IMR-90 (cell line): ENCODE measurements at regions not wholly inside any gene's neighbourhood (a gene's known extent, or its start where the extent isn't known, plus 50 kb on each side); places are given as distances from the start of the nearest gene placed in this dataset.

Source experiments
- ATAC-seq: fragments of 200-7000 bp; cut with Tn5 transposase; 2 replicates; pipeline ENCODE4 v1.9.1; 2020; ENCODE audit warnings: low read depth, mild to moderate bottlenecking, moderate library complexity
- BruUV-seq: library from RNA; stranded (reverse); fragments of 400-500 nt; replicated peaks from 2 replicates; lab custom pipeline; 2021; lab: Mats Ljungman, UMichigan
- CTCF ChIA-PET: fragments of 300-600 bp; formaldehyde crosslinking; extraction: SDS; loops from one replicate; lab custom pipeline; 2021; ENCODE audit warnings: antibody characterized with exemption; lab: Yijun Ruan, JAX
- POLR2A ChIA-PET: fragments of 300-600 bp; sonication (Branson Sonifier 250); formaldehyde crosslinking; loops from one replicate; lab custom pipeline; 2022; ENCODE audit warnings: antibody characterized with exemption; ENCODE audit not compliant: unreplicated experiment; lab: Charles Lee
- DNase-seq: peaks from one replicate; pipeline ENCODE4 v3.0.0; 2013
- H2AFZ ChIP-seq: replicated peaks from 2 replicates; pipeline ENCODE3; 2013; ENCODE audit warnings: low read length, mild to moderate bottlenecking; ENCODE audit not compliant: poor library complexity
- H2AK5ac ChIP-seq: 2 replicates; pipeline ENCODE4 v1.6.1; 2013; ENCODE audit warnings: low read depth, low read length, inconsistent platforms
- H2AK9ac ChIP-seq: replicated peaks from 2 replicates; pipeline ENCODE3; 2013; ENCODE audit warnings: mild to moderate bottlenecking, low read depth, low read length, moderate library complexity; ENCODE audit not compliant: poor library complexity
- H2BK120ac ChIP-seq: 2 replicates; pipeline ENCODE4 v1.6.1; 2013; ENCODE audit warnings: low read depth, low read length, inconsistent platforms
- H2BK15ac ChIP-seq: 3 replicates; pipeline ENCODE4 v1.6.1; 2013; ENCODE audit warnings: low read depth, low read length, inconsistent platforms
- H2BK20ac ChIP-seq: 2 replicates; pipeline ENCODE4 v1.6.1; 2013; ENCODE audit warnings: low read depth, mild to moderate bottlenecking, inconsistent platforms, low read length, moderate library complexity
- H2BK5ac ChIP-seq: 2 replicates; pipeline ENCODE4 v1.6.1; 2013; ENCODE audit warnings: mild to moderate bottlenecking, low read depth, low read length, inconsistent platforms; ENCODE audit not compliant: poor library complexity, severe bottlenecking
- H3K14ac ChIP-seq: replicated peaks from 2 replicates; pipeline ENCODE4 v1.6.1; 2013; ENCODE audit warnings: low read depth, low read length, inconsistent platforms
- H3K18ac ChIP-seq: 2 replicates; pipeline ENCODE4 v1.6.1; 2013; ENCODE audit warnings: low read depth, low read length, control low read depth
- H3K23ac ChIP-seq: 2 replicates; pipeline ENCODE4 v1.6.1; 2013; ENCODE audit warnings: low read depth, low read length, inconsistent platforms
- H3K27ac ChIP-seq: 2 replicates; pipeline ENCODE4 v1.5.1; 2013; ENCODE audit warnings: mild to moderate bottlenecking, control low read depth, low read length; ENCODE audit not compliant: insufficient read depth
- H3K27me3 ChIP-seq: 2 replicates; pipeline ENCODE4 v1.6.1; 2013; ENCODE audit warnings: low read length; ENCODE audit not compliant: control insufficient read depth, insufficient read depth
- H3K36me3 ChIP-seq: 2 replicates; pipeline ENCODE4 v1.6.1; 2013; ENCODE audit warnings: low read length, mixed read lengths; ENCODE audit not compliant: control insufficient read depth, insufficient read depth
- H3K4ac ChIP-seq: 2 replicates; pipeline ENCODE4 v1.6.1; 2013; ENCODE audit warnings: low read depth, low read length, inconsistent platforms
- H3K4me1 ChIP-seq: 2 replicates; pipeline ENCODE4 v1.6.1; 2013; ENCODE audit warnings: low read length, mixed read lengths; ENCODE audit not compliant: control insufficient read depth, insufficient read depth
- H3K4me2 ChIP-seq: 2 replicates; pipeline ENCODE4 v1.6.1; 2013; ENCODE audit warnings: low read depth, mild to moderate bottlenecking, control low read depth, low read length, moderate library complexity
- H3K4me3 ChIP-seq: 2 replicates; pipeline ENCODE4 v1.5.1; 2013; ENCODE audit warnings: low read depth, mild to moderate bottlenecking, control low read depth, low read length, moderate library complexity; ENCODE audit not compliant: insufficient read depth
- H3K56ac ChIP-seq: 2 replicates; pipeline ENCODE4 v1.6.1; 2013; ENCODE audit warnings: low read length, inconsistent platforms; ENCODE audit not compliant: insufficient read depth; ENCODE audit errors: extremely low read depth
- H3K79me1 ChIP-seq, 2 experiments: 2 replicates each; pipeline ENCODE4 v1.6.1; 2013; ENCODE audit warnings: low read length in 2 of 2, inconsistent platforms in 1 of 2, low read depth in 1 of 2
- H3K9ac ChIP-seq: 2 replicates; pipeline ENCODE4 v1.6.1; 2013; ENCODE audit warnings: low read depth, low read length, control low read depth
- H3K9me1 ChIP-seq: 2 replicates; pipeline ENCODE4 v1.6.1; 2013; ENCODE audit warnings: low read length, inconsistent platforms; ENCODE audit not compliant: insufficient read depth
- H3K9me3 ChIP-seq: 2 replicates; pipeline ENCODE4 v1.6.1; 2013; ENCODE audit warnings: low read length; ENCODE audit not compliant: control insufficient read depth, insufficient read depth
- H4K20me1 ChIP-seq: 2 replicates; pipeline ENCODE4 v1.6.1; 2013; ENCODE audit warnings: low read length, inconsistent platforms; ENCODE audit not compliant: insufficient read depth
- H4K5ac ChIP-seq: 2 replicates; pipeline ENCODE4 v1.6.1; 2013; ENCODE audit warnings: mild to moderate bottlenecking, low read depth, low read length, control low read depth
- H4K8ac ChIP-seq, 2 experiments: 2 replicates each; pipeline ENCODE4 v1.6.1; 2013; ENCODE audit warnings: low read depth in 2 of 2, low read length in 2 of 2, control low read depth in 1 of 2, inconsistent platforms in 1 of 2
- H4K91ac ChIP-seq: 2 replicates; pipeline ENCODE4 v1.6.1; 2013; ENCODE audit warnings: low read depth, low read length, inconsistent platforms; ENCODE audit not compliant: insufficient read depth
- CEBPB ChIP-seq: IDR thresholded peaks from 2 replicates; pipeline ENCODE4 v1.6.1; 2012; ENCODE audit warnings: low read depth, low read length, improper control_type of control experiment
- MXI1 ChIP-seq: IDR thresholded peaks from 2 replicates; pipeline ENCODE4 v1.6.1; 2012; ENCODE audit warnings: low read depth, mild to moderate bottlenecking, low read length, moderate library complexity, borderline replicate concordance
- SMC3 ChIP-seq: fragments of 150-350 bp; IDR thresholded peaks from 2 replicates; pipeline ENCODE4 v1.6.1; 2016; ENCODE audit warnings: low read depth, mild to moderate bottlenecking, antibody characterized with exemption, low read length, moderate library complexity
- WGBS, 2 experiments: methylation state at CpG; one replicate each; pipeline versions ENCODE4 v1.1.5 to v1.1.7; 2013; ENCODE audit warnings: missing lambda C conversion rate in 2 of 2; ENCODE audit not compliant: insufficient read length in 1 of 2; ENCODE audit errors: extremely low coverage in 2 of 2; 5-methylcytosine and 5-hydroxymethylcytosine counted together
- dilution Hi-C: fragments of 300-500 bp; cut with HindIII; formaldehyde crosslinking; loops from one replicate; pipeline ENCODE4 v1.14.3; 2018; ENCODE audit warnings: low sequenced_read_pairs; ENCODE audit not compliant: unreplicated experiment
- in situ Hi-C: fragments of 300-500 bp; cut with MboI; formaldehyde crosslinking; loops from 3 replicates; pipeline ENCODE4 v1.14.3; 2019; ENCODE audit warnings: low sequenced_read_pairs, inconsistent platforms, mixed read lengths
- intact Hi-C: fragments of 100-400 bp; cut with micrococcal nuclease; formaldehyde crosslinking; loops from 2 replicates; pipeline ENCODE4 v1.10.0; 2022
- TF ChIP-seq, protein P1 (sequence below): fragments of 150-350 bp; IDR thresholded peaks from 2 replicates; pipeline ENCODE4 v1.6.1; 2017; ENCODE audit warnings: mild to moderate bottlenecking, antibody characterized with exemption, low read length, low read depth
- TF ChIP-seq, protein P2 (sequence below): conservative IDR thresholded peaks from 2 replicates; pipeline ENCODE4 v1.5.1; 2012; ENCODE audit warnings: mild to moderate bottlenecking, low read depth, low read length, improper control_type of control experiment
- TF ChIP-seq, protein P3 (sequence below): fragments of 150-350 bp; IDR thresholded peaks from 2 replicates; pipeline ENCODE4 v1.6.1; 2016; ENCODE audit warnings: low read depth, mild to moderate bottlenecking, low read length, moderate library complexity, borderline replicate concordance

DNA sequence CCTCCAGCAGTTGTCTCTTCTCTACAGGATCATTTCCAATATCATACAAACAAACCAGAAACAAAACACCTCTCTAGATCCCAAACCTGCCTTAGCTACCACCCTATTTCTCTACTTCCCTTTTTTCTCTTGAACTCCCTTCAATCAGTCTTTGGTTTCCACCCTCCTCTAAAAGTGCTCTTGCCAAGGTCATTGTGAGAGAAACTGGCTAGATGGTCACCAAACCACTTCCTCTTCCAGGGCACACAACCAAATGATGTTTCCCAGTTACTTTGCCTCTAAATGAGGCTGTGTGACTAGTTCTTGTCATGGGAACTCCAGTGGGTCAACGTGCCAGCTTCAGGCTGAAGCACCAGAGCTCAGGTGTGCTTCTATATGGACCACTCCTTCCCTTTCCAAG is 85.8 kb upstream of the ARMC2 start:
- TF ChIP-seq, protein P1, sequence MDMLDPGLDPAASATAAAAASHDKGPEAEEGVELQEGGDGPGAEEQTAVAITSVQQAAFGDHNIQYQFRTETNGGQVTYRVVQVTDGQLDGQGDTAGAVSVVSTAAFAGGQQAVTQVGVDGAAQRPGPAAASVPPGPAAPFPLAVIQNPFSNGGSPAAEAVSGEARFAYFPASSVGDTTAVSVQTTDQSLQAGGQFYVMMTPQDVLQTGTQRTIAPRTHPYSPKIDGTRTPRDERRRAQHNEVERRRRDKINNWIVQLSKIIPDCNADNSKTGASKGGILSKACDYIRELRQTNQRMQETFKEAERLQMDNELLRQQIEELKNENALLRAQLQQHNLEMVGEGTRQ = no peak
- TF ChIP-seq MXI1 (no peak), SMC3 (no peak), CEBPB (no peak)
- TF ChIP-seq, protein P2, sequence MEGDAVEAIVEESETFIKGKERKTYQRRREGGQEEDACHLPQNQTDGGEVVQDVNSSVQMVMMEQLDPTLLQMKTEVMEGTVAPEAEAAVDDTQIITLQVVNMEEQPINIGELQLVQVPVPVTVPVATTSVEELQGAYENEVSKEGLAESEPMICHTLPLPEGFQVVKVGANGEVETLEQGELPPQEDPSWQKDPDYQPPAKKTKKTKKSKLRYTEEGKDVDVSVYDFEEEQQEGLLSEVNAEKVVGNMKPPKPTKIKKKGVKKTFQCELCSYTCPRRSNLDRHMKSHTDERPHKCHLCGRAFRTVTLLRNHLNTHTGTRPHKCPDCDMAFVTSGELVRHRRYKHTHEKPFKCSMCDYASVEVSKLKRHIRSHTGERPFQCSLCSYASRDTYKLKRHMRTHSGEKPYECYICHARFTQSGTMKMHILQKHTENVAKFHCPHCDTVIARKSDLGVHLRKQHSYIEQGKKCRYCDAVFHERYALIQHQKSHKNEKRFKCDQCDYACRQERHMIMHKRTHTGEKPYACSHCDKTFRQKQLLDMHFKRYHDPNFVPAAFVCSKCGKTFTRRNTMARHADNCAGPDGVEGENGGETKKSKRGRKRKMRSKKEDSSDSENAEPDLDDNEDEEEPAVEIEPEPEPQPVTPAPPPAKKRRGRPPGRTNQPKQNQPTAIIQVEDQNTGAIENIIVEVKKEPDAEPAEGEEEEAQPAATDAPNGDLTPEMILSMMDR = no peak
- TF ChIP-seq, protein P3, sequence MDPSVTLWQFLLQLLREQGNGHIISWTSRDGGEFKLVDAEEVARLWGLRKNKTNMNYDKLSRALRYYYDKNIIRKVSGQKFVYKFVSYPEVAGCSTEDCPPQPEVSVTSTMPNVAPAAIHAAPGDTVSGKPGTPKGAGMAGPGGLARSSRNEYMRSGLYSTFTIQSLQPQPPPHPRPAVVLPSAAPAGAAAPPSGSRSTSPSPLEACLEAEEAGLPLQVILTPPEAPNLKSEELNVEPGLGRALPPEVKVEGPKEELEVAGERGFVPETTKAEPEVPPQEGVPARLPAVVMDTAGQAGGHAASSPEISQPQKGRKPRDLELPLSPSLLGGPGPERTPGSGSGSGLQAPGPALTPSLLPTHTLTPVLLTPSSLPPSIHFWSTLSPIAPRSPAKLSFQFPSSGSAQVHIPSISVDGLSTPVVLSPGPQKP = no peak
- H3K27me3 ChIP-seq = no peaks in the 10 kb centered on the region; the same call in 1 of the 2 replicates
- H3K9ac ChIP-seq = no peak overlapping the region
- H3K9me1 ChIP-seq = peaks cover 5% of the 10 kb centered on the region; the same call in 1 of the 2 replicates
- no peak overlapping the region for H2AK9ac ChIP-seq
- no peak overlapping the region for H3K4ac ChIP-seq
- no peak overlapping the region for H2BK120ac ChIP-seq
- intact Hi-C loops (no loop called here), dilution Hi-C loops (no loop called here), in situ Hi-C loops (no loop called here)
- no peak overlapping the region for H2BK15ac ChIP-seq
- no peak overlapping the region for H4K91ac ChIP-seq
- no peak overlapping the region for H3K23ac ChIP-seq
- no peaks in the 10 kb centered on the region for H3K9me3 ChIP-seq
- CTCF ChIA-PET = no interaction called here
- no peak overlapping the region for H2AFZ ChIP-seq
- DNase-seq (no peak), ATAC-seq (no peak)
- no peaks in the 10 kb centered on the region for H4K20me1 ChIP-seq
- H3K4me3 ChIP-seq = no peak overlapping the region
- no peak overlapping the region for H3K27ac ChIP-seq
- BruUV-seq = no TSS peak
- H2BK20ac ChIP-seq = no peak overlapping the region
- H2BK5ac ChIP-seq = no peak overlapping the region
- H3K36me3 ChIP-seq = no peaks in the 10 kb centered on the region
- H4K5ac ChIP-seq = no peak overlapping the region
- WGBS, 2 experiments = no CpG with 5 or more reads among the region's 1 CpG
- H3K4me1 ChIP-seq = peaks cover 5% of the 10 kb centered on the region; the same call in 1 of the 2 replicates
- H3K4me2 ChIP-seq = no peak overlapping the region
- H3K79me1 ChIP-seq = no peaks in the 10 kb centered on the region
- no peak overlapping the region for H2AK5ac ChIP-seq
- no peak overlapping the region for H3K56ac ChIP-seq
- H3K14ac ChIP-seq = no peak overlapping the region
- no peak overlapping the region for H4K8ac ChIP-seq
- POLR2A ChIA-PET = no interaction called here
- no peak overlapping the region for H3K18ac ChIP-seq
